OCI-LY1 (cell line): ENCODE measurements at regions not wholly inside any gene's neighbourhood (a gene's known extent, or its start where the extent isn't known, plus 50 kb on each side); places are given as distances from the start of the nearest gene placed in this dataset.

Experiments used
- H2AFZ ChIP-seq: fragments of 200-600 bp; sonication (generic), shearing (Covaris generic); 2 replicates; pipeline ENCODE4 v1.6.0; 2014; ENCODE audit warnings: antibody characterized with exemption, mild to moderate bottlenecking, low read length
- H3F3A ChIP-seq: fragments of 200-600 bp; sonication (generic), shearing (Covaris generic); 2 replicates; pipeline ENCODE4 v1.6.0; 2014; ENCODE audit warnings: mild to moderate bottlenecking, antibody characterized with exemption, low read length, moderate library complexity; ENCODE audit not compliant: insufficient read depth
- H3K27ac ChIP-seq: fragments of 200-600 bp; sonication (generic); 2 replicates; pipeline ENCODE4 v1.5.1; 2014; ENCODE audit warnings: low read length, mixed run types, mild to moderate bottlenecking, low read depth; ENCODE audit not compliant: poor library complexity, severe bottlenecking
- H3K27me3 ChIP-seq: fragments of 200-600 bp; sonication (generic); 2 replicates; pipeline ENCODE4 v1.6.0; 2014; ENCODE audit warnings: antibody characterized with exemption, mild to moderate bottlenecking, low read length, moderate library complexity; ENCODE audit not compliant: insufficient read depth
- H3K36me3 ChIP-seq: fragments of 200-600 bp; sonication (generic); 2 replicates; pipeline ENCODE4 v1.6.1; 2014; ENCODE audit warnings: mild to moderate bottlenecking, antibody characterized with exemption, low read length, moderate library complexity, mixed read lengths; ENCODE audit not compliant: insufficient read depth
- H3K4me1 ChIP-seq: fragments of 200-600 bp; sonication (generic); 2 replicates; pipeline ENCODE4 v1.5.1; 2014; ENCODE audit warnings: mild to moderate bottlenecking, low read length, moderate library complexity; ENCODE audit not compliant: insufficient read depth, severe bottlenecking
- H3K4me2 ChIP-seq: fragments of 200-600 bp; sonication (generic), shearing (Covaris generic); 2 replicates; pipeline ENCODE4 v1.6.1; 2014; ENCODE audit warnings: low read length
- H3K4me3 ChIP-seq: fragments of 200-600 bp; sonication (generic); 2 replicates; pipeline ENCODE4 v1.5.1; 2014; ENCODE audit warnings: low read length, low read depth, mild to moderate bottlenecking, mixed read lengths; ENCODE audit not compliant: poor library complexity, severe bottlenecking
- H3K79me2 ChIP-seq: fragments of 200-600 bp; shearing (Covaris generic); 2 replicates; pipeline ENCODE4 v1.6.1; 2016; ENCODE audit warnings: mixed run types, low read length, mixed read lengths; ENCODE audit not compliant: insufficient read depth
- H3K9ac ChIP-seq: fragments of 200-600 bp; sonication (generic), shearing (Covaris generic); 2 replicates; pipeline ENCODE4 v1.6.1; 2014; ENCODE audit warnings: mild to moderate bottlenecking, low read length, mixed read lengths
- H3K9me2 ChIP-seq: fragments of 200-600 bp; sonication (generic), shearing (Covaris generic); 2 replicates; pipeline ENCODE4 v1.6.1; 2014; ENCODE audit warnings: low read depth, mild to moderate bottlenecking, low read length, mixed read lengths
- H3K9me3 ChIP-seq: fragments of 200-600 bp; shearing (Covaris generic); 2 replicates; pipeline ENCODE4 v1.6.1; 2014; ENCODE audit warnings: low read length, mixed read lengths
- H4K20me1 ChIP-seq: fragments of 200-600 bp; sonication (generic), shearing (Covaris generic); 2 replicates; pipeline ENCODE4 v1.6.0; 2016; ENCODE audit warnings: mild to moderate bottlenecking, low read length; ENCODE audit not compliant: insufficient read depth
- CTCF ChIP-seq: fragments of 200-600 bp; sonication (generic), shearing (Covaris generic); IDR thresholded peaks from 2 replicates; pipeline ENCODE4 v1.5.1; 2017; ENCODE audit warnings: mild to moderate bottlenecking, antibody characterized with exemption, low read length, moderate library complexity, mixed read lengths
- EZH2 ChIP-seq: fragments of 200-600 bp; sonication (generic), shearing (Covaris generic); IDR thresholded peaks from 2 replicates; pipeline ENCODE4 v1.8.0; 2017; ENCODE audit warnings: borderline replicate concordance, mixed run types, mild to moderate bottlenecking, antibody characterized with exemption, low read length, moderate library complexity, mixed read lengths

- H3K4me3 ChIP-seq, result no peak overlapping the region
- no peak for TF ChIP-seq EZH2
- no peak for TF ChIP-seq CTCF
- H3K9me2 ChIP-seq, result no peaks in the 10 kb centered on the region
- H4K20me1 ChIP-seq, result no peaks in the 10 kb centered on the region
- no peak overlapping the region for H3K27ac ChIP-seq
- no peak overlapping the region for H3K9ac ChIP-seq
- H2AFZ ChIP-seq, result no peak overlapping the region
- H3K4me1 ChIP-seq, result no peaks in the 10 kb centered on the region
- no peaks in the 10 kb centered on the region for H3K36me3 ChIP-seq
- H3F3A ChIP-seq, result no peaks in the 10 kb centered on the region
- H3K9me3 ChIP-seq, result no peaks in the 10 kb centered on the region
- H3K27me3 ChIP-seq, result peaks cover 5% of the 10 kb centered on the region; the same call in 1 of the 2 replicates
- H3K79me2 ChIP-seq, result no peaks in the 10 kb centered on the region
- H3K4me2 ChIP-seq, result no peak overlapping the region
Measured at GRCh38 chr22:49115197-49115596, 712.5 kb downstream of the BRD1 start.

GRCh38 chr22:49113758-49114157, 713.9 kb downstream of the BRD1 start:
- no peaks in the 10 kb centered on the region for H4K20me1 ChIP-seq
- H3K79me2 ChIP-seq, result no peaks in the 10 kb centered on the region
- H3K4me2 ChIP-seq, result no peak overlapping the region
- TF ChIP-seq EZH2, result no peak
- no peak for TF ChIP-seq CTCF
- H3K4me3 ChIP-seq, result no peak overlapping the region
- no peaks in the 10 kb centered on the region for H3K9me3 ChIP-seq
- no peaks in the 10 kb centered on the region for H3K36me3 ChIP-seq
- no peak overlapping the region for H2AFZ ChIP-seq
- no peaks in the 10 kb centered on the region for H3K9me2 ChIP-seq
- H3K27me3 ChIP-seq, result peaks cover 5% of the 10 kb centered on the region; the same call in 1 of the 2 replicates
- H3K27ac ChIP-seq, result no peak overlapping the region
- H3K4me1 ChIP-seq, result no peaks in the 10 kb centered on the region
- no peak overlapping the region for H3K9ac ChIP-seq
- no peaks in the 10 kb centered on the region for H3F3A ChIP-seq

DNA sequence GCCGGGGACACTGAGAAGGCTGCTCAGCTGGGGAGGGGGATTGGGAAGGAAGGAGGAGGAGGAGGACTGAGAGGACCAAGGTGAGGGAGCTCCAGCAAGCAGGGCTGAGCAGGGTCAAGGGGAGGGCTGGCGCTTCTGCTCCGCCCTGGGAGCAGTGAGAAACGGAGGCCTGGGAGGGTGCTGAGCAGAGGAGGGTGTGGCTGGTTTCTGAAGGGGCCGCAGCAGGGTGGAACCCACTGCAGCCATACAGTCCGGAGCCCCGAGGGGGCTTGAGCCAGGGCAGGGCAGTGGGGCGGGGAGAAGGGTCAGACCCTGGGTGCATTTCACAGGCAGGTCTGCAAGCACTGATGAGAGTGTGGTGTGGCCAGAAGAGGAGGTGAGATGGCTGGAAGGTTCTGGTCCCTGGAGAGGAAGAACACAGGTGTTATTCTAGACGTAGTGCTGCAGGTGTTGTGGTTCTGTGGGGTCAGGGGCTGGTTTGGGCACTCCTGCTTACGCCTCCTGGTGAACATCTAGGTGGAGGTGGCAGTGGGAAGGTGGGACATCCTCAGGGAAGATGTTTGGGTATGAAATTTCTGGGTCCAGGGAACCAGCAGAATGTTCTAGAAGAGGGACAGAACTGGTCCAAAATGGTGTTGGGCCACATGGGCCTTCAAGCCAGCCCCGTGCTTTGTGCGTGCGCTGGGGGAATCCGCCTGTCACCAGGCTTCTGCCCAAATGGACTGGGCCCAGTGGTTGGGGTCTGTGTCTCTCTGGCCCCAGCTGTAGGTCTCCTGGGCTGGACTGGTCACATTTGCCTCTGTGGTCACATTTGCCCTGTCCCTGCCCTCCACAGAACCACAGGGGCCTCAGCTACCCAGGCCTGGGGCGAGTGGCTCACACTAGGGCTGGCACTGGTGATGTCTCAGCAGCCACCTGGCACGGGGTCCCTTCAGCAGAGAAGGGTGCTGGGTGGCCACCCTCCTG, 714.7 kb downstream of the BRD1 start:
- TF ChIP-seq EZH2 (no peak), CTCF (no peak)
- no peaks in the 10 kb centered on the region for H3K9me3 ChIP-seq
- no peaks in the 10 kb centered on the region for H3K79me2 ChIP-seq
- no peaks in the 10 kb centered on the region for H3K36me3 ChIP-seq
- H2AFZ ChIP-seq, result no peak overlapping the region
- H4K20me1 ChIP-seq, result no peaks in the 10 kb centered on the region
- H3K4me1 ChIP-seq, result no peaks in the 10 kb centered on the region
- no peak overlapping the region for H3K9ac ChIP-seq
- H3K27ac ChIP-seq, result no peak overlapping the region
- no peak overlapping the region for H3K4me2 ChIP-seq
- H3F3A ChIP-seq, result no peaks in the 10 kb centered on the region
- H3K9me2 ChIP-seq, result no peaks in the 10 kb centered on the region
- H3K27me3 ChIP-seq, result peaks cover 5% of the 10 kb centered on the region; the same call in 1 of the 2 replicates
- H3K4me3 ChIP-seq, result no peak overlapping the region
